GM23338 (cell line): ENCODE measurements at regions not wholly inside any gene's neighbourhood (a gene's known extent, or its start where the extent isn't known, plus 50 kb on each side); places are given as distances from the start of the nearest gene placed in this dataset.

Experiments
- ATAC-seq: fragments of 200-7000 bp; cut with Tn5 transposase; 3 replicates; pipeline ENCODE4 v1.9.1; 2020
- DNase-seq: peaks from one replicate; pipeline ENCODE4 v3.0.0-alpha.2; 2015; ENCODE audit warnings: low spot score
- H2AFZ ChIP-seq: fragments of 200-600 bp; sonication (generic); 2 replicates; pipeline ENCODE4 v1.8.0; 2016; ENCODE audit warnings: antibody characterized with exemption, mild to moderate bottlenecking, moderate library complexity
- H3F3A ChIP-seq: fragments of 200-600 bp; sonication (generic); replicated peaks from 2 replicates; pipeline ENCODE4 v1.8.0; 2017; ENCODE audit warnings: antibody characterized with exemption, mixed run types, low read depth
- H3K27ac ChIP-seq: fragments of 200-600 bp; sonication (generic); 2 replicates; pipeline ENCODE4 v1.6.1; 2016; ENCODE audit warnings: low read depth
- H3K27me3 ChIP-seq: fragments of 200-600 bp; sonication (generic); 2 replicates; pipeline ENCODE4 v1.8.0; 2016; ENCODE audit warnings: mild to moderate bottlenecking, mixed run types, moderate library complexity; ENCODE audit not compliant: insufficient read depth
- H3K36me3 ChIP-seq: fragments of 200-600 bp; sonication (generic); 2 replicates; pipeline ENCODE4 v1.8.0; 2016; ENCODE audit warnings: mild to moderate bottlenecking; ENCODE audit not compliant: insufficient read depth
- H3K4me1 ChIP-seq: fragments of 200-600 bp; sonication (generic); 2 replicates; pipeline ENCODE4 v1.8.0; 2016; ENCODE audit warnings: mild to moderate bottlenecking, moderate library complexity; ENCODE audit not compliant: insufficient read depth
- H3K4me2 ChIP-seq: fragments of 200-600 bp; sonication (generic); 2 replicates; pipeline ENCODE4 v1.7.1; 2017; ENCODE audit warnings: mixed run types
- H3K4me3 ChIP-seq: fragments of 200-600 bp; sonication (generic); 2 replicates; pipeline ENCODE4 v1.6.1; 2016; ENCODE audit warnings: mixed run types
- H3K79me2 ChIP-seq: fragments of 200-600 bp; sonication (generic); replicated peaks from 2 replicates; pipeline ENCODE4 v1.8.0; 2017; ENCODE audit warnings: mild to moderate bottlenecking; ENCODE audit not compliant: insufficient read depth
- H3K9me2 ChIP-seq: fragments of 200-600 bp; sonication (generic); 2 replicates; pipeline ENCODE4 v1.8.0; 2017; ENCODE audit not compliant: insufficient read depth
- H4K20me1 ChIP-seq: fragments of 200-600 bp; sonication (generic); replicated peaks from 2 replicates; pipeline ENCODE4 v1.8.0; 2017; ENCODE audit warnings: mild to moderate bottlenecking; ENCODE audit not compliant: insufficient read depth
- H3K27ac Mint-ChIP-seq: 2 replicates; pipeline ENCODE4 v1.8.0; 2020; ENCODE audit warnings: inconsistent platforms, mild to moderate bottlenecking, moderate library complexity, mixed read lengths
- H3K27me3 Mint-ChIP-seq: 3 replicates; pipeline ENCODE4 v1.8.0; 2022; ENCODE audit warnings: low read depth, mild to moderate bottlenecking, moderate library complexity, mixed read lengths, inconsistent platforms; ENCODE audit not compliant: insufficient read depth, poor library complexity
- H3K36me3 Mint-ChIP-seq: 3 replicates; pipeline ENCODE4 v1.8.0; 2021; ENCODE audit warnings: low read depth, mild to moderate bottlenecking, inconsistent platforms, moderate library complexity, mixed read lengths
- H3K4me1 Mint-ChIP-seq: 3 replicates; pipeline ENCODE4 v1.8.0; 2020; ENCODE audit warnings: mild to moderate bottlenecking, inconsistent platforms, mixed read lengths
- H3K4me3 Mint-ChIP-seq: 3 replicates; pipeline ENCODE4 v1.8.0; 2021; ENCODE audit warnings: moderate library complexity, mild to moderate bottlenecking, inconsistent platforms, mixed read lengths
- H3K9me3 Mint-ChIP-seq: 3 replicates; pipeline ENCODE4 v1.8.0; 2020; ENCODE audit warnings: moderate library complexity, mild to moderate bottlenecking, inconsistent platforms, mixed read lengths
- CREB1 ChIP-seq: fragments of 250-450 bp; sonication (Bioruptor Pico); IDR thresholded peaks from 2 replicates; pipeline ENCODE4 v1.5.0; 2020; ENCODE audit warnings: low read depth, mild to moderate bottlenecking, moderate library complexity
- EZH2 ChIP-seq: fragments of 200-600 bp; sonication (generic); IDR thresholded peaks from one replicate; pipeline ENCODE4 v1.8.0; 2017; ENCODE audit warnings: antibody characterized with exemption, mild to moderate bottlenecking, low read depth; ENCODE audit not compliant: unreplicated experiment
- EZH2phosphoT487 ChIP-seq: fragments of 200-600 bp; sonication (generic); IDR thresholded peaks from one replicate; pipeline ENCODE4 v1.8.1; 2018; ENCODE audit warnings: antibody characterized with exemption; ENCODE audit not compliant: unreplicated experiment
- JUNB ChIP-seq: IDR thresholded peaks from one replicate; pipeline ENCODE4 v1.6.1; 2016; ENCODE audit warnings: antibody characterized with exemption; ENCODE audit not compliant: unreplicated experiment
- POLR2AphosphoS5 ChIP-seq: IDR thresholded peaks from 2 replicates; pipeline ENCODE4 v1.6.1; 2016; ENCODE audit warnings: antibody characterized with exemption, low read depth
- STAT1 ChIP-seq: IDR thresholded peaks from one replicate; pipeline ENCODE4 v1.6.1; 2016; ENCODE audit warnings: antibody characterized with exemption; ENCODE audit not compliant: unreplicated experiment
- ZNF114 ChIP-seq: fragments of 250-450 bp; sonication (Bioruptor Pico); IDR thresholded peaks from 2 replicates; pipeline ENCODE4 v1.5.0; 2020; ENCODE audit warnings: mild to moderate bottlenecking, moderate library complexity
- ZNF331 ChIP-seq: fragments of 250-450 bp; sonication (Bioruptor Pico); IDR thresholded peaks from 2 replicates; pipeline ENCODE4 v1.5.0; 2020; ENCODE audit warnings: low read depth, mild to moderate bottlenecking, moderate library complexity
- ZNF462 ChIP-seq: fragments of 250-450 bp; sonication (Bioruptor Pico); IDR thresholded peaks from 2 replicates; pipeline ENCODE4 v1.5.0; 2020; ENCODE audit warnings: mild to moderate bottlenecking, moderate library complexity
- TF ChIP-seq, protein P1 (sequence below): IDR thresholded peaks from 2 replicates; pipeline ENCODE4 v1.6.1; 2016; ENCODE audit warnings: antibody characterized with exemption
- TF ChIP-seq, protein P2 (sequence below): IDR thresholded peaks from one replicate; pipeline ENCODE4 v1.6.1; 2018; ENCODE audit warnings: antibody characterized with exemption; ENCODE audit not compliant: unreplicated experiment

DNA sequence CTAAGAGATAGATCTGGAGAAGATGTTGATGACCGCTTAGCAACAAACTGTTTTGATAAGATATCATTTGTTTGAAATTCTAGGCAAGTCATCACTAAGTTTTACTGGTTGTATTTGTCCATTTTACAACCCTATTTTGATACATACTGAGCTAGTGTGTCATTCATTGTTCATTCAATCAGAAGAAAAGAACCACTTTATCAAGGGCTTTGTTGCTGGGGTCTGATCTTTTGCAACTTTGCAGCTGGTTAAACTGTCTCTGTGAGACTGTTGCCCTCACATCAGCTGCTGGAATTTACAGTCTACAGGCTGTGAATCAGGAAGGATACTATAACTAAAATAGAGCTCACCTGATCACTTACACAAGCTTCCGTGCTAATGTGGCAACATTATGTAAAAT is 290.5 kb downstream of the RFC3 start:
- Mint-ChIP-seq H3K4me3 (no peak overlapping the region), H3K9me3 (peaks cover 3% of the 10 kb centered on the region), H3K4me1 (no peaks in the 10 kb centered on the region), H3K27ac (no peak overlapping the region; the same call in 1 of the 2 replicates), H3K36me3 (no peaks in the 10 kb centered on the region; the same call in 2 of the 3 replicates), H3K27me3 (no peaks in the 10 kb centered on the region)
- ATAC-seq (no peak), DNase-seq (no peak)
- Histone ChIP-seq H2AFZ (peak overlapping the region; percentile 56; the same call in 1 of the 2 replicates), H3K9me2 (no peaks in the 10 kb centered on the region; the same call in 1 of the 2 replicates), H3K4me3 (no peak overlapping the region), H3K36me3 (no peaks in the 10 kb centered on the region; the same call in 1 of the 2 replicates), H3K27ac (no peak overlapping the region), H3K4me1 (no peaks in the 10 kb centered on the region), H4K20me1 (no peaks in the 10 kb centered on the region), H3F3A (no peaks in the 10 kb centered on the region), H3K27me3 (no peaks in the 10 kb centered on the region), H3K79me2 (no peaks in the 10 kb centered on the region), H3K4me2 (no peak overlapping the region)
- TF ChIP-seq POLR2AphosphoS5 (no peak), STAT1 (no peak)

- no peak overlapping the region for H3K4me3 Mint-ChIP-seq
- DNase-seq (no peak), ATAC-seq (no peak)
- 0 out of 2 replicates have a peak, but pooled peaks cover 2% of the 10 kb centered on the region for H3K9me2 ChIP-seq
- H3K4me1 Mint-ChIP-seq, result peaks cover 8% of the 10 kb centered on the region; the same call in 2 of the 3 replicates
- H3K4me1 ChIP-seq, result peaks cover 8% of the 10 kb centered on the region
- no peak overlapping the region for H3K27ac ChIP-seq
- no peak overlapping the region for H2AFZ ChIP-seq
- H3K27ac Mint-ChIP-seq, result no peak overlapping the region
- H3K9me3 Mint-ChIP-seq, result no peaks in the 10 kb centered on the region
- no peak overlapping the region for H3K4me2 ChIP-seq
- H3F3A ChIP-seq, result no peaks in the 10 kb centered on the region
- H4K20me1 ChIP-seq, result no peaks in the 10 kb centered on the region
- TF ChIP-seq POLR2AphosphoS5 (no peak), JUNB (no peak), CREB1 (CRISPR knock-in tag) (no peak), EZH2 (no peak), EZH2phosphoT487 (no peak), ZNF114 (CRISPR knock-in tag) (no peak), ZNF462 (CRISPR knock-in tag) (no peak), ZNF331 (CRISPR knock-in tag) (no peak)
- TF ChIP-seq, protein P1, sequence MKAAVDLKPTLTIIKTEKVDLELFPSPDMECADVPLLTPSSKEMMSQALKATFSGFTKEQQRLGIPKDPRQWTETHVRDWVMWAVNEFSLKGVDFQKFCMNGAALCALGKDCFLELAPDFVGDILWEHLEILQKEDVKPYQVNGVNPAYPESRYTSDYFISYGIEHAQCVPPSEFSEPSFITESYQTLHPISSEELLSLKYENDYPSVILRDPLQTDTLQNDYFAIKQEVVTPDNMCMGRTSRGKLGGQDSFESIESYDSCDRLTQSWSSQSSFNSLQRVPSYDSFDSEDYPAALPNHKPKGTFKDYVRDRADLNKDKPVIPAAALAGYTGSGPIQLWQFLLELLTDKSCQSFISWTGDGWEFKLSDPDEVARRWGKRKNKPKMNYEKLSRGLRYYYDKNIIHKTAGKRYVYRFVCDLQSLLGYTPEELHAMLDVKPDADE, result no peak
- TF ChIP-seq, protein P2, sequence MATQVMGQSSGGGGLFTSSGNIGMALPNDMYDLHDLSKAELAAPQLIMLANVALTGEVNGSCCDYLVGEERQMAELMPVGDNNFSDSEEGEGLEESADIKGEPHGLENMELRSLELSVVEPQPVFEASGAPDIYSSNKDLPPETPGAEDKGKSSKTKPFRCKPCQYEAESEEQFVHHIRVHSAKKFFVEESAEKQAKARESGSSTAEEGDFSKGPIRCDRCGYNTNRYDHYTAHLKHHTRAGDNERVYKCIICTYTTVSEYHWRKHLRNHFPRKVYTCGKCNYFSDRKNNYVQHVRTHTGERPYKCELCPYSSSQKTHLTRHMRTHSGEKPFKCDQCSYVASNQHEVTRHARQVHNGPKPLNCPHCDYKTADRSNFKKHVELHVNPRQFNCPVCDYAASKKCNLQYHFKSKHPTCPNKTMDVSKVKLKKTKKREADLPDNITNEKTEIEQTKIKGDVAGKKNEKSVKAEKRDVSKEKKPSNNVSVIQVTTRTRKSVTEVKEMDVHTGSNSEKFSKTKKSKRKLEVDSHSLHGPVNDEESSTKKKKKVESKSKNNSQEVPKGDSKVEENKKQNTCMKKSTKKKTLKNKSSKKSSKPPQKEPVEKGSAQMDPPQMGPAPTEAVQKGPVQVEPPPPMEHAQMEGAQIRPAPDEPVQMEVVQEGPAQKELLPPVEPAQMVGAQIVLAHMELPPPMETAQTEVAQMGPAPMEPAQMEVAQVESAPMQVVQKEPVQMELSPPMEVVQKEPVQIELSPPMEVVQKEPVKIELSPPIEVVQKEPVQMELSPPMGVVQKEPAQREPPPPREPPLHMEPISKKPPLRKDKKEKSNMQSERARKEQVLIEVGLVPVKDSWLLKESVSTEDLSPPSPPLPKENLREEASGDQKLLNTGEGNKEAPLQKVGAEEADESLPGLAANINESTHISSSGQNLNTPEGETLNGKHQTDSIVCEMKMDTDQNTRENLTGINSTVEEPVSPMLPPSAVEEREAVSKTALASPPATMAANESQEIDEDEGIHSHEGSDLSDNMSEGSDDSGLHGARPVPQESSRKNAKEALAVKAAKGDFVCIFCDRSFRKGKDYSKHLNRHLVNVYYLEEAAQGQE, result no peak
- no peaks in the 10 kb centered on the region for H3K27me3 ChIP-seq
- H3K27me3 Mint-ChIP-seq, result peaks cover 2% of the 10 kb centered on the region
- no peak overlapping the region for H3K4me3 ChIP-seq
- H3K79me2 ChIP-seq, result no peaks in the 10 kb centered on the region
- no peaks in the 10 kb centered on the region for H3K36me3 ChIP-seq
- no peaks in the 10 kb centered on the region; the same call in 2 of the 3 replicates for H3K36me3 Mint-ChIP-seq
Observed at GRCh38 chr13:34114581-34114980, 296.6 kb downstream of the RFC3 start.
